ENCODE measurements at regions not wholly inside any gene's neighbourhood (a gene's known extent, or its start where the extent isn't known, plus 50 kb on each side); places are given as distances from the start of the nearest gene placed in this dataset.
A peak's percentile ranks its signal among the peaks of the same experiment; 100 is the strongest.

DNA sequence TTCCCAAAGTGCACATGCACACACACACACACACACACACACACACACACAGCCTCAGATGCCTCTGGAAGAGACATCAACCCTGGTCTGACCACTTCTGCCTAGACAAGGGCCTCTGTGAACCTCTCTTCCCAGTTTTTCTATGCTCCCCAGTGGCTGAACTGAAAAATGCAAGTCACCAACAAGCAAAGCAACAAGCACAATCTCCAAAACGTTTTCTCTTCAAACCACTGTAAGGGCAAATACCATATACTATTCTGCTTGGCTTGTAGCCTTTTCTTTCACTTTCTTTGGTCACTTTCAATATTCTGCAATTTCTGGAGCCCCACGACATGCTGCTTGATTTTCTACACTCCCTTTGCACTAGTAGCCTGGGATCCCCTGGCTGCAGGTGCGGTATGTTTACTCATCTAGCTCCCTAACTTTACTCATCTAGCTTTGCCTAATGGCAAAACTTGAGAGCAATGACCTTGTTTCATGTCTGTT is 121.4 kb upstream of the DST start:
- TF ChIP-seq EZH2 (IDR thresholded peaks at IDR 0.05; ENCODE audit: borderline replicate concordance, low read length) = no peak
- TF ChIP-seq, protein P1, sequence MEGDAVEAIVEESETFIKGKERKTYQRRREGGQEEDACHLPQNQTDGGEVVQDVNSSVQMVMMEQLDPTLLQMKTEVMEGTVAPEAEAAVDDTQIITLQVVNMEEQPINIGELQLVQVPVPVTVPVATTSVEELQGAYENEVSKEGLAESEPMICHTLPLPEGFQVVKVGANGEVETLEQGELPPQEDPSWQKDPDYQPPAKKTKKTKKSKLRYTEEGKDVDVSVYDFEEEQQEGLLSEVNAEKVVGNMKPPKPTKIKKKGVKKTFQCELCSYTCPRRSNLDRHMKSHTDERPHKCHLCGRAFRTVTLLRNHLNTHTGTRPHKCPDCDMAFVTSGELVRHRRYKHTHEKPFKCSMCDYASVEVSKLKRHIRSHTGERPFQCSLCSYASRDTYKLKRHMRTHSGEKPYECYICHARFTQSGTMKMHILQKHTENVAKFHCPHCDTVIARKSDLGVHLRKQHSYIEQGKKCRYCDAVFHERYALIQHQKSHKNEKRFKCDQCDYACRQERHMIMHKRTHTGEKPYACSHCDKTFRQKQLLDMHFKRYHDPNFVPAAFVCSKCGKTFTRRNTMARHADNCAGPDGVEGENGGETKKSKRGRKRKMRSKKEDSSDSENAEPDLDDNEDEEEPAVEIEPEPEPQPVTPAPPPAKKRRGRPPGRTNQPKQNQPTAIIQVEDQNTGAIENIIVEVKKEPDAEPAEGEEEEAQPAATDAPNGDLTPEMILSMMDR (conservative IDR thresholded peaks at IDR 0.05 in 1 of 2, IDR thresholded peaks at IDR 0.05 in 1 of 2; ENCODE audit: extremely low read depth in 1 of 2, insufficient read depth in 1 of 2, low read depth in 1 of 2, low read length in 2 of 2) = peak; percentile 57 to 63
